ENCODE measurements at regions not wholly inside any gene's neighbourhood (a gene's known extent, or its start where the extent isn't known, plus 50 kb on each side); places are given as distances from the start of the nearest gene placed in this dataset.

- no peak overlapping the region for H3K4me3 ChIP-seq (ENCODE audit: low read length)
- peak; percentile 0 for DNase-seq (ENCODE audit: low read depth)
- TF ChIP-seq, protein P1, sequence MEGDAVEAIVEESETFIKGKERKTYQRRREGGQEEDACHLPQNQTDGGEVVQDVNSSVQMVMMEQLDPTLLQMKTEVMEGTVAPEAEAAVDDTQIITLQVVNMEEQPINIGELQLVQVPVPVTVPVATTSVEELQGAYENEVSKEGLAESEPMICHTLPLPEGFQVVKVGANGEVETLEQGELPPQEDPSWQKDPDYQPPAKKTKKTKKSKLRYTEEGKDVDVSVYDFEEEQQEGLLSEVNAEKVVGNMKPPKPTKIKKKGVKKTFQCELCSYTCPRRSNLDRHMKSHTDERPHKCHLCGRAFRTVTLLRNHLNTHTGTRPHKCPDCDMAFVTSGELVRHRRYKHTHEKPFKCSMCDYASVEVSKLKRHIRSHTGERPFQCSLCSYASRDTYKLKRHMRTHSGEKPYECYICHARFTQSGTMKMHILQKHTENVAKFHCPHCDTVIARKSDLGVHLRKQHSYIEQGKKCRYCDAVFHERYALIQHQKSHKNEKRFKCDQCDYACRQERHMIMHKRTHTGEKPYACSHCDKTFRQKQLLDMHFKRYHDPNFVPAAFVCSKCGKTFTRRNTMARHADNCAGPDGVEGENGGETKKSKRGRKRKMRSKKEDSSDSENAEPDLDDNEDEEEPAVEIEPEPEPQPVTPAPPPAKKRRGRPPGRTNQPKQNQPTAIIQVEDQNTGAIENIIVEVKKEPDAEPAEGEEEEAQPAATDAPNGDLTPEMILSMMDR (IDR thresholded peaks at IDR 0.05; ENCODE audit: insufficient read depth, low read depth, low read length, missing control alignments), result no peak
Measured at GRCh38 chr5:29367176-29367833, 1826.2 kb upstream of the CDH6 start.

- H3K4me3 ChIP-seq (ENCODE audit: low read length), result no peak overlapping the region
- DNase-seq (ENCODE audit: low read depth), result no peak
- TF ChIP-seq, protein P1 (IDR thresholded peaks at IDR 0.05; ENCODE audit: insufficient read depth, low read depth, low read length, missing control alignments), result no peak
Measured at GRCh38 chr5:29351170-29351569, 1842.3 kb upstream of the CDH6 start.

- TF ChIP-seq, protein P1 (IDR thresholded peaks at IDR 0.05; ENCODE audit: insufficient read depth, low read depth, low read length, missing control alignments), result no peak
- no peak overlapping the region for H3K4me3 ChIP-seq (ENCODE audit: low read length)
- no peak for DNase-seq (ENCODE audit: low read depth)
Measured at GRCh38 chr5:29337030-29337429, 1856.5 kb upstream of the CDH6 start.

DNA sequence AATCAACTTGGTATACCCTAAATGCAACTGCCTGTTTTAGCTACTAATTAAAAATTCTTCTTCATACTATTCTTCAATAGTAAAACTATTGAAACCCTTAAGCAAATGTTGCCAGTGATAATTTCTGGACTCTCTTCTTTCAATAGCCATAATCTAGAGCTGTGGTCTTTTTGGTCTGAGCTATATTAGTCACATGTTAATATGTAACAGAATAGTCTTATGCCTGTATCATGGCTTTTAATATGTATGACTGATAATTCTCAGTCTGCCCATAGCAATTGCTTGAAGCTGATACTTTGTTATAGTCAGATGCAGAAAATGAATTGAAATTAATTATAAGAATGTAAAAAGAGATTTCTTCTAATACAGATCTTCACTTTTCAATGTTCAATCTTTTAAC lies 1871.9 kb upstream of the CDH6 start:
- no peak for DNase-seq (ENCODE audit: low read depth)
- no peak overlapping the region for H3K4me3 ChIP-seq (ENCODE audit: low read length)
- TF ChIP-seq, protein P1 (IDR thresholded peaks at IDR 0.05; ENCODE audit: insufficient read depth, low read depth, low read length, missing control alignments), result no peak

- no peak overlapping the region for H3K4me3 ChIP-seq (ENCODE audit: low read length)
- DNase-seq (ENCODE audit: low read depth), result no peak
- TF ChIP-seq, protein P1 (IDR thresholded peaks at IDR 0.05; ENCODE audit: insufficient read depth, low read depth, low read length, missing control alignments), result no peak
Measured at GRCh38 chr5:29309359-29309758, 1884.1 kb upstream of the CDH6 start.

DNA sequence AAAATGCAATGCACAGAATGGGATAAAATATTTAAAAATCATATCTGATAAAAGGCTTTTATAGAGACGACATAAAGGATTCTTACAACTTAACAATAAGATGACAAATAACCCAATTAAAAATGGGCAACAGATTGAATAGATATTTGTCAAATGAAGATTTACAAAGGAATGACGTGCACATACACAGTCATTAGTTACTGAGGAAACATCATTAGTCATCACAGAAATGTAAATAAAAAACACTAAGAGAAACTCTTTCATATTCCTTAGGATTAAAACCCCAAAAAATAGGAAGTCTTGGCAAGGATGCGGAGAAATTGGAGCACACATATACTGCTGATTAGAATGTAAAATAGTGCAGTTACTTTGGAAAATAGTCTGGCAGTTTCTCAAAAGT lies 1886.0 kb upstream of the CDH6 start:
- no peak overlapping the region for H3K4me3 ChIP-seq (ENCODE audit: low read length)
- peak; percentile 2 for DNase-seq (ENCODE audit: low read depth)
- TF ChIP-seq, protein P1 (IDR thresholded peaks at IDR 0.05; ENCODE audit: insufficient read depth, low read depth, low read length, missing control alignments), result no peak

DNA sequence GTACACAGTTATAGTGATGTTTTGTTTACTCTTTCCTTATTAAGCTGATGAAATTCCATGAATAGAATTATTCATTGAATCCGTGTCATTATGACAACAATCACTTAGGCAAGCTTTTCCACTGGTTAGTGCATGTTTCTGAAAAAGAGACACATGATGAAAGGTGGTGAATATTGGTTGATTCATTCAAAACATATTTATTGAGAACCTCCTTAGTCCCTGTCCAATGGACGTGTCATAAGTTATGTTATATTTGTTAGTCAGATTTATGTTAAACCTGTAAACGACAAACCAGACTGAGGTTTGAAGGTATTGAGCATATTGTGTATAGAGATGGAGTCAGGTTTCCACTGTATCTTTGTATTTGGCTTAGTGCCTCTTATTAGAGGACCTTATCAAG lies 1888.9 kb upstream of the CDH6 start:
- H3K4me3 ChIP-seq (ENCODE audit: low read length), result no peak overlapping the region
- TF ChIP-seq, protein P1 (IDR thresholded peaks at IDR 0.05; ENCODE audit: insufficient read depth, low read depth, low read length, missing control alignments), result no peak
- peak; percentile 0 for DNase-seq (ENCODE audit: low read depth)

All from epithelial cell of esophagus (primary cell).